GM12875 (cell line): ENCODE measurements at regions not wholly inside any gene's neighbourhood (a gene's known extent, or its start where the extent isn't known, plus 50 kb on each side); places are given as distances from the start of the nearest gene placed in this dataset.
"Not testable (repeated sequence)": the region's sequence is repeated elsewhere in the genome, so short reads cannot be mapped to it uniquely, and the experiment has no call there.

Source experiments
- H3K4me3 ChIP-seq: one replicate; pipeline ENCODE4 v1.5.1; 2011; ENCODE audit warnings: low read depth, low read length, control low read depth
- TF ChIP-seq, protein P1 (sequence below): IDR thresholded peaks from 2 replicates; pipeline ENCODE4 v1.5.1; 2011; ENCODE audit warnings: low read depth, mild to moderate bottlenecking, control low read depth, inconsistent platforms, low read length, moderate library complexity, borderline replicate concordance; ENCODE audit not compliant: insufficient read depth

DNA sequence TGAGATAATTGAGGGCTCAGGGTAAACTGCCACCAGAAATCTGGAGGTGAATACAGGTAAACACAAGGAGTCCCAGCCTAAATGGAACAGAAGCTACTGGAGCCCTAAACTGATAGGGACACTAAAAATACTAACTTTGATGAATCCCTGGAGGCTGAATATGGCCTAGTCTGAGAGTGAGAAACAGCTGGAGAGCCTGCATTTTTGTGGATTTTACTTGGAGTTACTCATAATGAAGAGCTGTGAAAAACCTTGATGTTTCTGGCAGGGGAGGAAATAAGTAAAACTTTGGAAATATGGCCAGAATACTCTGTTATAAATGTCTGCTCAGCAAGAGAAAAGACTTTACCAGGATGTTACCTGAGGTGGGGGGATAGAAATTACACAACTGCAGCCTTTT is 164.4 kb downstream of the LIPI start:
- TF ChIP-seq, protein P1, sequence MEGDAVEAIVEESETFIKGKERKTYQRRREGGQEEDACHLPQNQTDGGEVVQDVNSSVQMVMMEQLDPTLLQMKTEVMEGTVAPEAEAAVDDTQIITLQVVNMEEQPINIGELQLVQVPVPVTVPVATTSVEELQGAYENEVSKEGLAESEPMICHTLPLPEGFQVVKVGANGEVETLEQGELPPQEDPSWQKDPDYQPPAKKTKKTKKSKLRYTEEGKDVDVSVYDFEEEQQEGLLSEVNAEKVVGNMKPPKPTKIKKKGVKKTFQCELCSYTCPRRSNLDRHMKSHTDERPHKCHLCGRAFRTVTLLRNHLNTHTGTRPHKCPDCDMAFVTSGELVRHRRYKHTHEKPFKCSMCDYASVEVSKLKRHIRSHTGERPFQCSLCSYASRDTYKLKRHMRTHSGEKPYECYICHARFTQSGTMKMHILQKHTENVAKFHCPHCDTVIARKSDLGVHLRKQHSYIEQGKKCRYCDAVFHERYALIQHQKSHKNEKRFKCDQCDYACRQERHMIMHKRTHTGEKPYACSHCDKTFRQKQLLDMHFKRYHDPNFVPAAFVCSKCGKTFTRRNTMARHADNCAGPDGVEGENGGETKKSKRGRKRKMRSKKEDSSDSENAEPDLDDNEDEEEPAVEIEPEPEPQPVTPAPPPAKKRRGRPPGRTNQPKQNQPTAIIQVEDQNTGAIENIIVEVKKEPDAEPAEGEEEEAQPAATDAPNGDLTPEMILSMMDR: no peak
- no peak overlapping the region for H3K4me3 ChIP-seq

- TF ChIP-seq, protein P1: no peak
These were observed 170.4 kb downstream of the LIPI start for GRCh38 chr21:14040386-14040785.

GRCh38 chr21:14028619-14029018 is 182.1 kb downstream of the LIPI start:
- H3K4me3 ChIP-seq: not testable (repeated sequence)

More at GRCh38 chr21:14040386-14040785, 170.4 kb downstream of the LIPI start:
- no peak overlapping the region for H3K4me3 ChIP-seq

DNA sequence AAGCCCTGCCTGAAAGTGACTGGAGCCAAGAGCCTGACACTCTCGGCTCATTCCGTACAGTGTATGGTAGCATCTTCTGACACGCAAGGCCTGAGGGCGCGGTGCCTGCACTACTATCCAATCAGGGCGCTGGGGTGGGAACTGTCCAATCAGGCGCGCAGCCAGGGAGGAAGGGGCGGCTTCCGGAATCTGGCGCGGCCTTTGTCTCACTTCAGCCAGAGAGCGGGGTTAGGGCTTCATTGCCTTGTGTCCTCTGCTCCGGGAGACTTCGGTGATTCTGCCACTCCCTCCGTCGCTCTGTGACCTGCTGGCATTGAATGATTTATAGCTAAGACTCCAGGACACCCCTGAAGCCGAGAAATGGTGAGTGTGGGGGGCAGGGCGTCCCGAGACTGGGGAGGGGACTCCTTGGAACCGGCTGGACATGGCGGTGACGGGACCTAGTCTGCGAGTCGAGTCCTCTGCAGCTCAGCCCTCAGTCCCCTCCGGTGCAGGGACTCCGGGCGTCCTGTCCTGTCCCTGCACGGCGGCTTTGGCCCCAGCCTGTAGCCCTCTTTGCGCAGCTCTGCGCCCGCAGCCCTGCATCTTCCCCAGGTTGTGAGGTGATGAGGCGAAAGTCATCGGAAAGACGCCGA is 183.4 kb downstream of the LIPI start:
- peak overlapping the region; percentile 66 for H3K4me3 ChIP-seq

DNA sequence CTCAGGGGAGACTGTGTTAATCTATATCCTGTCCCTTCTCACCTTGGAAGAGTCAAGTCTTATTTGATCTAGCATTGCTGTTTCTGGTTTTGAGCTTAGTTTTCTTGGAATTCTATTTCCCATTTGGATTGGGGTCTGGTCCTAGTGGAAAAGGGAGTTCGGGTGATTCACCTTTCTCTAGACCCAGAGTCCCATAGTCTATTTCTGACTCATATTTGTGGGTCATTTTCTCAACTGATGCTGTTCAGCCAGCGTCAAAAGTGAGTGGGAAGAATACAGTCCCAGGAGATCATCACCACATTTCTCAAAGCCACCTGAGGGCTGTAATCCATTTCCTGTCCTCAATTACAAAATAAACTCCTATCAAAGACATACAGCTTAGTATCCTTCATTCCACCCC is 190.6 kb downstream of the LIPI start:
- H3K4me3 ChIP-seq: not testable (repeated sequence)

DNA sequence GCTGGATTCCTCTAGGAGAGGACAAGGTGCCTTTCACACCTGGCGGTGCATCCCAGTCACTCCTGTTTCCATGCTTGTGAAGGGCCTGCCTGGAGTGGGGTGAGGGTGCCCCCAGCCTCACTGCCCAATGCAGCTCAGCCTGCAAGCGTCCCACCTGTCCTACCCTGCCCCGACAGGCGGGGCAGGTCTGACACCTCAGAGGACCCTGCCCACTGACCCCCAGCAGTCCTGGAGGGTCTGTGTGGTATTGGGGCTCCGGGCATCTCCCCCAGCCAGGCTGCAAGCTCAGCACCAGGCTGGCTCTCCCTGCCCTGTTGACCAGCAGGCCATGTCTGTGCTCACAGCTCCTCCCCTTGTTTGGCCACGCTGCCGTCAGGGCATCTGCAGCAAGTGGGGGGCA is 194.9 kb downstream of the LIPI start:
- H3K4me3 ChIP-seq: not testable (repeated sequence)

DNA sequence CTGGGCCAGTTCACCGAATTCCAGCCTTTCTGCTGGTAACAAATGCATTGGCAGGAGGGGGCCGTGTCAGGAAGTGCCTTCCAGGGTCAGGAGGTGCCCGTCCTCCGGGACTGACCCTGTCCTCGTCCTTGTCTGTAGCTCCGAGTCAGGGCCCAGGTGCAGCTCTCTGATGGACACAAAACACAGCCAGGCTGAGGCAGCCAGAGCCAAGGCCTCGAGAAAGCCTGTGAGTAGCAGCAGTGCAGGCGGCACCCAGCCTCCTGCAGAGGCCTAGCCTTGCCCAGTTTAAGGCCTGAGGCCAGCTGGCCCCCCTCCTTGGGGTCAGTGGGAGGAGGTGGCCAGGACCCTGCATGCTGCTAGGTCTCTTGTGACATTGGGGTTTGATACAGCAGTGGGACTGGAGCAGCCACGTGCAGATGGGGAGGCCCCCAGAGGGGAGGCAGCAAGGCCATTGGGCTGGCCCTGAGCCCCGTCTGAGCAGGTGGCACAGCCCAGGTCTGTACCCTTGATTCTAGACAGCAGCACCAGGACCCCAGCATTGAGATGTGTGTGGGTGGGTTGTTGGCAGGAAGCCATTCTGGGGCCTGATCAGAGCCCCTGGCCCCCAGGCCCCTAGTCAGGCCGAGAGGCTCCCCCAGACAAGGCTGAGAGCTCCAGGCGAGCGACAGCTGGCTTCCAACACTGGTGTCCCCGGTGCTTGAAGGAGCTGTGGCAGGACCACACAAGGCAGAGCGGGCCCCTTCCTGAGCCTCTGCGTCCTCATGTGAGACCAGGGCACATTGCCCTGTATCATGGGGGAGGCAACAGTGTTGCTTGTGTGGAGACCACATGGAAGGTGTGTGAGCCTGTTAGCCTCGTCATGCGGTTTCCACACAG is 196.9 kb downstream of the LIPI start:
- H3K4me3 ChIP-seq: not testable (repeated sequence)

- no peak overlapping the region for H3K4me3 ChIP-seq
- TF ChIP-seq, protein P1: no peak
These were observed 197.6 kb downstream of the LIPI start for GRCh38 chr21:14013056-14013603.

GRCh38 chr21:14012409-14012808 is 198.3 kb downstream of the LIPI start:
- TF ChIP-seq, protein P1: no peak
- H3K4me3 ChIP-seq: no peak overlapping the region

DNA sequence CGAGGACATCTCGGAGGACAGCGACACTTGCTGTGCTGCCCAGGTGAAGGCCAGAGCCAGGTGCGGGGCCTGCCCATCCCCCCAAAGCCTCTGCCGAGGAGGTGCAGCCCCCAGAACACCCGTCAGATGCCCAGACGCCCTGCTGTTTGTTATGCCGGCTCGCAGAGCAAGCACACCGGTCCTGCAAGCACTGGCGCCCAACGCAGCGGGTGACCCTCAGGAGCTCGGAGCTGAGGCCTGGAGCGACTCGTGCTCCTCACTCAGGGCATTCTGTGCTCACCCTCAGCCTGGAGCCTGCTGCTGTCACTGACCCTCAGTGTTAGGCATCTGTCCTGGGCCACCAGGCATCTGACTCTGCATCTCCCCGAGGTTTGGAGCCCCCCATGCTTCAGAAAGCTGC is 199.0 kb downstream of the LIPI start:
- H3K4me3 ChIP-seq: not testable (repeated sequence)

- not testable (repeated sequence) for H3K4me3 ChIP-seq
These were observed 199.6 kb downstream of the LIPI start for GRCh38 chr21:14011149-14011548.
